Stimulated activated CD4-positive, alpha-beta T cell treated with anti-CD3 and anti-CD28 coated beads, Interleukin-2, amount 100 ng/mL, for 24 hours (primary cell): ENCODE measurements at regions not wholly inside any gene's neighbourhood (a gene's known extent, or its start where the extent isn't known, plus 50 kb on each side); places are given as distances from the start of the nearest gene placed in this dataset.
"Not testable (repeated sequence)": the region's sequence is repeated elsewhere in the genome, so short reads cannot be mapped to it uniquely, and the experiment has no call there.

Experiments
- DNase-seq, 2 donors: peaks; one replicate each; pipeline ENCODE4 v3.0.0-alpha.2; 2020

- DNase-seq = no peak
These were observed 345.5 kb downstream of the CD83 start for GRCh38 chr6:14463110-14463509.

GRCh38 chr6:14464055-14464454, 346.5 kb downstream of the CD83 start:
- no peak for DNase-seq

GRCh38 chr6:14464716-14465115, 347.1 kb downstream of the CD83 start:
- DNase-seq = no peak

GRCh38 chr6:14466278-14466677, 348.7 kb downstream of the CD83 start:
- DNase-seq = no peak

GRCh38 chr6:14467591-14467990, 350.0 kb downstream of the CD83 start:
- DNase-seq = no peak

- DNase-seq = no peak
These were observed 351.2 kb downstream of the CD83 start for GRCh38 chr6:14468647-14469321.

- DNase-seq = no peak
These were observed 352.5 kb downstream of the CD83 start for GRCh38 chr6:14470101-14470500.

- no peak for DNase-seq
These were observed 353.1 kb downstream of the CD83 start for GRCh38 chr6:14470671-14471070.

- DNase-seq = no peak
These were observed 354.8 kb downstream of the CD83 start for GRCh38 chr6:14472255-14472985.

- no peak for DNase-seq
These were observed 355.4 kb downstream of the CD83 start for GRCh38 chr6:14472986-14473337.

- DNase-seq = no peak
These were observed 357.2 kb downstream of the CD83 start for GRCh38 chr6:14474816-14475215.

- no peak for DNase-seq
These were observed 357.7 kb downstream of the CD83 start for GRCh38 chr6:14475306-14475705.

- no peak for DNase-seq
These were observed 359.4 kb downstream of the CD83 start for GRCh38 chr6:14476793-14477531.

GRCh38 chr6:14477559-14477958, 360.0 kb downstream of the CD83 start:
- DNase-seq = no peak

- no peak for DNase-seq
These were observed 361.0 kb downstream of the CD83 start for GRCh38 chr6:14478381-14479225.

GRCh38 chr6:14481946-14482345, 364.4 kb downstream of the CD83 start:
- DNase-seq = not testable (repeated sequence)

GRCh38 chr6:14487625-14488024, 370.1 kb downstream of the CD83 start:
- DNase-seq = no peak

- no peak for DNase-seq
These were observed 370.6 kb downstream of the CD83 start for GRCh38 chr6:14488180-14488579.

- DNase-seq = no peak
These were observed 371.9 kb downstream of the CD83 start for GRCh38 chr6:14489445-14489844.

GRCh38 chr6:14498748-14499147, 381.2 kb downstream of the CD83 start:
- DNase-seq = no peak

GRCh38 chr6:14499309-14499708, 381.7 kb downstream of the CD83 start:
- DNase-seq = no peak

GRCh38 chr6:14499841-14500240, 382.3 kb downstream of the CD83 start:
- DNase-seq = no peak

GRCh38 chr6:14500809-14501208, 383.2 kb downstream of the CD83 start:
- DNase-seq = no peak
